Stimulated activated naive CD8-positive, alpha-beta T cell treated with anti-CD3 and anti-CD28 coated beads, Interleukin-15, Interleukin-2, amounts not matched to agents 100 U/mL and 50 U/mL, for 24 hours (primary cell): ENCODE measurements at regions not wholly inside any gene's neighbourhood (a gene's known extent, or its start where the extent isn't known, plus 50 kb on each side); places are given as distances from the start of the nearest gene placed in this dataset.
"Not testable (repeated sequence)": the region's sequence is repeated elsewhere in the genome, so short reads cannot be mapped to it uniquely, and the experiment has no call there.

Experiments used
- ATAC-seq: fragments of 150-1000 bp; cut with Tn5 transposase; one replicate; pipeline ENCODE4 v1.10.0; 2021
- DNase-seq: peaks from one replicate; pipeline ENCODE4 v3.0.0; 2021

GRCh38 chr6:20263059-20263458 lies 50.8 kb upstream of the MBOAT1 start:
- no peak for DNase-seq
- no peak for ATAC-seq

GRCh38 chr6:20265842-20266241 lies 53.6 kb upstream of the MBOAT1 start:
- DNase-seq = no peak
- no peak for ATAC-seq

- DNase-seq (no peak), ATAC-seq (no peak)
These were observed 54.8 kb upstream of the MBOAT1 start for GRCh38 chr6:20266851-20267608.

GRCh38 chr6:20269181-20269580 lies 56.9 kb upstream of the MBOAT1 start:
- ATAC-seq = no peak

GRCh38 chr6:20271818-20272217 lies 59.5 kb upstream of the MBOAT1 start:
- DNase-seq (no peak), ATAC-seq (no peak)

More at GRCh38 chr6:20269181-20269580, 56.9 kb upstream of the MBOAT1 start:
- DNase-seq = no peak

GRCh38 chr6:20274137-20274536 lies 61.9 kb upstream of the MBOAT1 start:
- DNase-seq (no peak), ATAC-seq (no peak)

- ATAC-seq, DNase-seq: not testable (repeated sequence)
These were observed 63.6 kb upstream of the MBOAT1 start for GRCh38 chr6:20275837-20276236.

GRCh38 chr6:20277724-20278123 lies 65.5 kb upstream of the MBOAT1 start:
- ATAC-seq, DNase-seq: not testable (repeated sequence)

- ATAC-seq (no peak), DNase-seq (no peak)
These were observed 66.8 kb upstream of the MBOAT1 start for GRCh38 chr6:20279051-20279450.

- no peak for ATAC-seq
These were observed 67.5 kb upstream of the MBOAT1 start for GRCh38 chr6:20279608-20280287.

GRCh38 chr6:20280288-20280621 lies 68.0 kb upstream of the MBOAT1 start:
- DNase-seq = no peak
- ATAC-seq = no peak

More at GRCh38 chr6:20279608-20280287, 67.5 kb upstream of the MBOAT1 start:
- no peak for DNase-seq

- ATAC-seq = no peak
- DNase-seq = no peak
These were observed 72.4 kb upstream of the MBOAT1 start for GRCh38 chr6:20284672-20285071.

GRCh38 chr6:20286968-20287565 lies 74.8 kb upstream of the MBOAT1 start:
- no peak for ATAC-seq
- no peak for DNase-seq

GRCh38 chr6:20291764-20292580 lies 79.7 kb upstream of the MBOAT1 start:
- ATAC-seq (peak; percentile 86), DNase-seq (peak; percentile 83)

GRCh38 chr6:20292905-20293304 lies 80.6 kb upstream of the MBOAT1 start:
- ATAC-seq (no peak), DNase-seq (no peak)

GRCh38 chr6:20301256-20301655 lies 89.0 kb upstream of the MBOAT1 start:
- DNase-seq = no peak
- no peak for ATAC-seq

GRCh38 chr6:20302168-20302567 lies 89.9 kb upstream of the MBOAT1 start:
- no peak for ATAC-seq
- no peak for DNase-seq

- ATAC-seq = no peak
- no peak for DNase-seq
These were observed 90.5 kb upstream of the MBOAT1 start for GRCh38 chr6:20302702-20303251.

- DNase-seq = no peak
- ATAC-seq = no peak
These were observed 94.2 kb upstream of the MBOAT1 start for GRCh38 chr6:20306491-20306890.

- DNase-seq = no peak
- no peak for ATAC-seq
These were observed 92.5 kb upstream of the E2F3 start for GRCh38 chr6:20309186-20309585.

- no peak for ATAC-seq
These were observed 91.5 kb upstream of the E2F3 start for GRCh38 chr6:20310185-20310584.

GRCh38 chr6:20312606-20313005 lies 89.1 kb upstream of the E2F3 start:
- DNase-seq (no peak), ATAC-seq (no peak)

More at GRCh38 chr6:20310185-20310584, 91.5 kb upstream of the E2F3 start:
- no peak for DNase-seq
